PFSK-1 (cell line): ENCODE measurements at regions not wholly inside any gene's neighbourhood (a gene's known extent, or its start where the extent isn't known, plus 50 kb on each side); places are given as distances from the start of the nearest gene placed in this dataset.

Experiments
- FOXP2 ChIP-seq: optimal IDR thresholded peaks from 2 replicates; pipeline ENCODE3; 2011; ENCODE audit warnings: borderline replicate concordance, control low read depth, inconsistent platforms; ENCODE audit not compliant: insufficient read depth; ENCODE audit errors: extremely low read length, extremely low read depth
- POLR2AphosphoS5 ChIP-seq: IDR thresholded peaks from 2 replicates; pipeline ENCODE4 v1.6.1; 2012; ENCODE audit warnings: low read depth, mild to moderate bottlenecking, control low read depth, low read length, moderate library complexity
- REST ChIP-seq, 2 experiments: IDR thresholded peaks; 2 replicates each; pipeline versions ENCODE4 v1.6.1 to v1.8.0; 2011 to 2012; ENCODE audit warnings: low read depth in 2 of 2, low read length in 2 of 2, control low read depth in 1 of 2, inconsistent platforms in 1 of 2, mild to moderate bottlenecking in 1 of 2, moderate library complexity in 1 of 2; ENCODE audit not compliant: insufficient read depth in 1 of 2
- SIN3A ChIP-seq: IDR thresholded peaks from 2 replicates; pipeline ENCODE4 v1.6.1; 2012; ENCODE audit warnings: mild to moderate bottlenecking, low read length, moderate library complexity, borderline replicate concordance; ENCODE audit not compliant: insufficient read depth
- TAF1 ChIP-seq: IDR thresholded peaks from 2 replicates; pipeline ENCODE4 v1.6.1; 2012; ENCODE audit warnings: low read length, control low read depth, borderline replicate concordance; ENCODE audit not compliant: insufficient read depth

GRCh38 chr2:65818873-65819451 lies 386.6 kb upstream of the SPRED2 start:
- no peak for TF ChIP-seq REST (IDR thresholded peaks at IDR 0.05; ENCODE audit: insufficient read depth in 1 of 2, low read depth in 2 of 2, low read length in 2 of 2)
- TF ChIP-seq FOXP2 = no peak
- no peak for TF ChIP-seq SIN3A
- TF ChIP-seq TAF1 = no peak
- no peak for TF ChIP-seq POLR2AphosphoS5

GRCh38 chr2:65813631-65814173 lies 381.3 kb upstream of the SPRED2 start:
- TF ChIP-seq FOXP2 = no peak
- no peak for TF ChIP-seq TAF1
- no peak for TF ChIP-seq SIN3A
- TF ChIP-seq POLR2AphosphoS5 = no peak
- no peak for TF ChIP-seq REST (IDR thresholded peaks at IDR 0.05; ENCODE audit: insufficient read depth in 1 of 2, low read depth in 2 of 2, low read length in 2 of 2)

- TF ChIP-seq POLR2AphosphoS5 = no peak
- TF ChIP-seq FOXP2 = no peak
- no peak for TF ChIP-seq TAF1
- no peak for TF ChIP-seq SIN3A
- no peak for TF ChIP-seq REST (IDR thresholded peaks at IDR 0.05; ENCODE audit: insufficient read depth in 1 of 2, low read depth in 2 of 2, low read length in 2 of 2)
These were observed 380.5 kb upstream of the SPRED2 start for GRCh38 chr2:65812887-65813286.

- TF ChIP-seq FOXP2 = no peak
- TF ChIP-seq TAF1 = no peak
- no peak for TF ChIP-seq REST (IDR thresholded peaks at IDR 0.05; ENCODE audit: insufficient read depth in 1 of 2, low read depth in 2 of 2, low read length in 2 of 2)
- TF ChIP-seq SIN3A = no peak
These were observed 375.5 kb upstream of the SPRED2 start for GRCh38 chr2:65807942-65808341.

- TF ChIP-seq REST (IDR thresholded peaks at IDR 0.05; ENCODE audit: insufficient read depth in 1 of 2, low read depth in 2 of 2, low read length in 2 of 2) (no peak), SIN3A (no peak), POLR2AphosphoS5 (no peak), TAF1 (no peak), FOXP2 (no peak)
These were observed 372.4 kb upstream of the SPRED2 start for GRCh38 chr2:65804777-65805176.
